ENCODE measurements at regions not wholly inside any gene's neighbourhood (a gene's known extent, or its start where the extent isn't known, plus 50 kb on each side); places are given as distances from the start of the nearest gene placed in this dataset.

DNA sequence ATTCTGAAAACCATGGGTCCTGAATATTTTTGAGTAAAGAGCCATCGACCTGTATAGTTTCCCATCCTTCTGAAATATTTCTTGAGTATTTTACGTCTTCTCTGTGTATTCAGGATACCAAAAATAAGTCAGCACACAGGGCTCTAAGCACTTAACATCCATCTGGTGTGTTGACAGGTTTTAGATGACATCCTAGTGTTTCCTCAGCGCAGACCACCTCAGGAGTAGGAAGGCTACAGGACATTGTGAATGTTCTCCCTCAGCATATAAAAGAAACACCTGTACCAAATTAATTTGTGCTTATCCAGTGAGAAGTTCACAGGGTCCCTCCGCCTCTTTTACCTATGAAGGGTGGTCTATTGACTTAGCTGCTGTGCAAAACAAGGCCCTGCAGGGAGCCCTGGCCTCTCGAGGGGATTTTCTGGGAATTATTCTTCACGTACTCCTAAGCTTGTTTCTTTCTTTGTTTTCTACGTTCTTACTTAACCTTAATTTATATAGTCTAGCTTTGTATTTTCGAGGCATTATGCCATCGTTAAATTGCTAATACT, 241.8 kb downstream of the FBXO8 start:
- TF ChIP-seq, protein P1, sequence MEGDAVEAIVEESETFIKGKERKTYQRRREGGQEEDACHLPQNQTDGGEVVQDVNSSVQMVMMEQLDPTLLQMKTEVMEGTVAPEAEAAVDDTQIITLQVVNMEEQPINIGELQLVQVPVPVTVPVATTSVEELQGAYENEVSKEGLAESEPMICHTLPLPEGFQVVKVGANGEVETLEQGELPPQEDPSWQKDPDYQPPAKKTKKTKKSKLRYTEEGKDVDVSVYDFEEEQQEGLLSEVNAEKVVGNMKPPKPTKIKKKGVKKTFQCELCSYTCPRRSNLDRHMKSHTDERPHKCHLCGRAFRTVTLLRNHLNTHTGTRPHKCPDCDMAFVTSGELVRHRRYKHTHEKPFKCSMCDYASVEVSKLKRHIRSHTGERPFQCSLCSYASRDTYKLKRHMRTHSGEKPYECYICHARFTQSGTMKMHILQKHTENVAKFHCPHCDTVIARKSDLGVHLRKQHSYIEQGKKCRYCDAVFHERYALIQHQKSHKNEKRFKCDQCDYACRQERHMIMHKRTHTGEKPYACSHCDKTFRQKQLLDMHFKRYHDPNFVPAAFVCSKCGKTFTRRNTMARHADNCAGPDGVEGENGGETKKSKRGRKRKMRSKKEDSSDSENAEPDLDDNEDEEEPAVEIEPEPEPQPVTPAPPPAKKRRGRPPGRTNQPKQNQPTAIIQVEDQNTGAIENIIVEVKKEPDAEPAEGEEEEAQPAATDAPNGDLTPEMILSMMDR (IDR thresholded peaks at IDR 0.05), result no peak
- TF ChIP-seq POLR2A (IDR thresholded peaks at IDR 0.05), result no peak
